KMS-11 (cell line): ENCODE measurements at regions not wholly inside any gene's neighbourhood (a gene's known extent, or its start where the extent isn't known, plus 50 kb on each side); places are given as distances from the start of the nearest gene placed in this dataset.

ENCODE experiments used
- H2AFZ ChIP-seq: fragments of 200-600 bp; sonication (generic); 2 replicates; pipeline ENCODE4 v1.6.1; 2016; ENCODE audit warnings: antibody characterized with exemption, mixed run types, low read depth
- H3K27ac ChIP-seq: fragments of 200-600 bp; sonication (generic); 2 replicates; pipeline ENCODE4 v1.6.1; 2016; ENCODE audit warnings: mild to moderate bottlenecking, mixed run types
- H3K27me3 ChIP-seq: fragments of 200-600 bp; sonication (generic); 2 replicates; pipeline ENCODE4 v1.6.1; 2017; ENCODE audit warnings: mild to moderate bottlenecking, low read depth, mixed run types, moderate library complexity; ENCODE audit not compliant: insufficient read depth
- H3K36me3 ChIP-seq: fragments of 200-600 bp; sonication (generic); 2 replicates; pipeline ENCODE4 v1.6.1; 2017; ENCODE audit warnings: mild to moderate bottlenecking, mixed run types; ENCODE audit not compliant: insufficient read depth
- H3K4me1 ChIP-seq: fragments of 200-600 bp; sonication (generic); 2 replicates; pipeline ENCODE4 v1.6.1; 2016; ENCODE audit warnings: mild to moderate bottlenecking, low read depth, mixed run types; ENCODE audit not compliant: poor library complexity, severe bottlenecking
- H3K4me2 ChIP-seq: fragments of 200-600 bp; sonication (generic); 2 replicates; pipeline ENCODE4 v1.7.0; 2016; ENCODE audit warnings: mild to moderate bottlenecking, mixed run types
- H3K4me3 ChIP-seq: fragments of 200-600 bp; sonication (generic); IDR thresholded peaks from 2 replicates; pipeline ENCODE4 v1.6.1; 2017; ENCODE audit warnings: low read depth, low read length, mixed read lengths; ENCODE audit not compliant: insufficient read depth
- H3K79me2 ChIP-seq: fragments of 200-600 bp; sonication (generic); 2 replicates; pipeline ENCODE4 v1.6.1; 2016; ENCODE audit warnings: low read depth, mixed run types; ENCODE audit not compliant: insufficient read depth
- H3K9ac ChIP-seq: fragments of 200-600 bp; sonication (generic); 2 replicates; pipeline ENCODE4 v1.6.1; 2016; ENCODE audit warnings: mild to moderate bottlenecking, mixed run types
- H4K20me1 ChIP-seq: fragments of 200-600 bp; sonication (generic); 2 replicates; pipeline ENCODE4 v1.6.1; 2016; ENCODE audit warnings: mild to moderate bottlenecking, mixed run types; ENCODE audit not compliant: insufficient read depth
- CTCF ChIP-seq: fragments of 200-600 bp; sonication (generic); conservative IDR thresholded peaks from 2 replicates; pipeline ENCODE4 v1.6.1; 2017; ENCODE audit warnings: low read depth, mild to moderate bottlenecking, antibody characterized with exemption, low read length, moderate library complexity, mixed read lengths

GRCh38 chr2:173664513-173664910 lies 300.7 kb downstream of the SP3 start:
- Histone ChIP-seq H3K4me2 (no peak overlapping the region), H3K4me1 (no peaks in the 10 kb centered on the region), H4K20me1 (no peaks in the 10 kb centered on the region), H3K27me3 (no peaks in the 10 kb centered on the region), H3K79me2 (no peaks in the 10 kb centered on the region), H3K27ac (no peak overlapping the region), H3K36me3 (no peaks in the 10 kb centered on the region), H3K4me3 (no peak overlapping the region), H2AFZ (no peak overlapping the region), H3K9ac (no peak overlapping the region)
- no peak for TF ChIP-seq CTCF

- Histone ChIP-seq H3K36me3 (no peaks in the 10 kb centered on the region), H3K4me3 (no peak overlapping the region), H4K20me1 (no peaks in the 10 kb centered on the region), H2AFZ (no peak overlapping the region), H3K27me3 (no peaks in the 10 kb centered on the region), H3K79me2 (no peaks in the 10 kb centered on the region), H3K4me2 (no peak overlapping the region), H3K9ac (no peak overlapping the region), H3K4me1 (no peaks in the 10 kb centered on the region), H3K27ac (no peak overlapping the region)
- no peak for TF ChIP-seq CTCF
Measured at GRCh38 chr2:173666171-173666888, 298.8 kb downstream of the SP3 start.

- no peak overlapping the region for H3K9ac ChIP-seq
- H3K27me3 ChIP-seq = no peaks in the 10 kb centered on the region
- no peak overlapping the region for H3K4me3 ChIP-seq
- no peak overlapping the region for H3K27ac ChIP-seq
- no peak overlapping the region for H2AFZ ChIP-seq
- H3K36me3 ChIP-seq = no peaks in the 10 kb centered on the region
- H3K4me2 ChIP-seq = no peak overlapping the region
- H3K79me2 ChIP-seq = no peaks in the 10 kb centered on the region
- no peak for TF ChIP-seq CTCF
- H3K4me1 ChIP-seq = no peaks in the 10 kb centered on the region
- no peaks in the 10 kb centered on the region for H4K20me1 ChIP-seq
Measured at GRCh38 chr2:173667014-173667413, 298.2 kb downstream of the SP3 start.

- Histone ChIP-seq H3K36me3 (no peaks in the 10 kb centered on the region), H3K9ac (no peak overlapping the region), H4K20me1 (no peaks in the 10 kb centered on the region), H2AFZ (no peak overlapping the region), H3K4me3 (no peak overlapping the region), H3K4me2 (no peak overlapping the region), H3K4me1 (no peaks in the 10 kb centered on the region), H3K27me3 (no peaks in the 10 kb centered on the region), H3K27ac (no peak overlapping the region), H3K79me2 (no peaks in the 10 kb centered on the region)
- TF ChIP-seq CTCF = no peak
Measured at GRCh38 chr2:173667415-173667814, 297.8 kb downstream of the SP3 start.
